Glomerular visceral epithelial cell (primary cell): ENCODE measurements at regions not wholly inside any gene's neighbourhood (a gene's known extent, or its start where the extent isn't known, plus 50 kb on each side); places are given as distances from the start of the nearest gene placed in this dataset.

Experiments used
- DNase-seq: peaks from one replicate; pipeline ENCODE4 v3.0.0-alpha.2; 2016; ENCODE audit errors: extremely low spot score

- DNase-seq, result no peak
Measured at GRCh38 chr3:9301091-9301490, 51.6 kb upstream of the SRGAP3 start.

DNA sequence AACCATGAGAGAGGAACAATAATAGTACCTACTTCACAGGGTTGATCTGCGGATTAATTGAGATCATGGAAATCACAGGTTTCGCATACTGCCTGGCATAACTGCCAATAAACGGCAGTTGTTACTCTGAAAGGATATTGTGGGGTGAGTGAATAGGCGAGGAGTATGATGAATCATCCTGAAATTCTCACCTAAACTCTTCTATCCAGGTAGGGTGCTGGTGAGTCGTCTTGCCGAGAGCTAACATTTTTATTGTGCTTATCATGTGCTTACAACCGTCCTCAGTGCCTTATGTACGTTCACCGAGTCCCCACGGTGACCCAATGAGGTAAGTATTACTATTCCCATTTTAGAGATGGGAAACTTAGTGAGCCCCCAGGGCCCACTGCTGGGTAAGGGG is 52.4 kb upstream of the SRGAP3 start:
- DNase-seq, result no peak

DNA sequence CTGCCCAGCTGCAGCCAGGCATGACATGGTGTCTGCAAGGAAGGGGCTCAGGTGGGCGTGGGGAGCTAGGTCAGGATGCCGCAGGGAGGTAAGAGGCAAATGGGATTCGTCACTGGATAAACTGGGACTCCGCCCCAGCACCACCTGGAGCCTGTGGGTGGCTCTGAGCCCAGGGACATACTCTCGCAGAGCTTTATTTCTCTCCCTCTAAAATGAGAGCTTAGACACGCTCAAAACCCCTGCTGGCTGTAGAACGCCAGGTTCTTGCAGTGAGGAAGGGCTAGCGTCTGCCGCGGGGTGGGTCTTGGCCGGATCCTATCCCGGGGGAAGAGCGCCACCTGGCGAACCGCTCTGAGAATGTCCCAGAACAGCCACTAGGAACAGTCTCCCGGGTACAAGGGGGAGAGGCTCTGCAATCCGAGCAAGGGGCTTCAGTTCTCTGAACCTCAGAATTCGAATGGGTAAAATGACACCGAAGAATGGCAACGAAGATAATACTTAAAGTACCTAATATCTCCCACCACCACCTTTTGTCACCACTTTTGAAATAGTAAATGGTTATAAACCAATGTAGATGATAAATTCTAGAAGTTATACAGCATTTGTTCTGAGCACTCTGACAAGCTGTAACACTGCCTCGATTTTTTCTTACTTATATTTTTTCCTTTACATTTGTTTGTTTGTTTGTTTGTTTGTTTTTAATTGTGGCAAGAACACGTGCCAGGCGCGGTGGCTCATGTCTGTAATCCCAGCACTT is 53.2 kb upstream of the SRGAP3 start:
- DNase-seq, result peak; percentile 78

DNA sequence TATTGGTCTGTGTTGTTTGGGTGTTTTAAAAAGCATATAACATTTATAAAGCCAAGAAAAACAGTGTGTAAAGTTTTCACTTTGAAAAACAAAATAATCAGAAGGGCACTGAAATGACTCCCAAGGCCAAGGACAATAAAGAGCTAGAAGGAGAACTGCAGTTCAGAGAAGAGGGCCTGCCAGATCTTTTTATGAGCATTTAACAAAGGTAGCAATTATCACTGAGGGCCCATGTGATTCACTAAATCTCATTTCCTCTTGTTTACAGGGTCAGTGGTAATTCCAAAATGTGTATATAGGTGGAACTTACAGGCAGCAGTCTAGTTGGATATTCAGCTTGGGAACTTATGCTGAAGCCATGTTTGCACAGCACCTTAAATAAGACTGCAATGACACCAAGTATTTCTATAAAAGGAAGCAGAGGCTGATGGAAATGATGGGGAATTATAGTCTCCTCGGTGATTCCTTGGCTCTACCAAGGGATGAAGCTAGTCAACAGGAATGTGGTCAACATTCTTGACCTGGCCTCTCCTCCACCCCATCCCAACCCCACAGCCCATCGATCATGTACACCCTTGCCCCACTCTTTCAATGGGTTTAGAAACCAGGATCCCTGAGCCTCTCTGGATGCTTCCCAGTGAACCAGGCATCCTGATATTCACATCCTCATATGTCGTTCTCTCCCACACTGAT is 54.4 kb upstream of the THUMPD3 start:
- no peak for DNase-seq

- no peak for DNase-seq
Measured at GRCh38 chr3:9310043-9310442, 52.8 kb upstream of the THUMPD3 start.

DNA sequence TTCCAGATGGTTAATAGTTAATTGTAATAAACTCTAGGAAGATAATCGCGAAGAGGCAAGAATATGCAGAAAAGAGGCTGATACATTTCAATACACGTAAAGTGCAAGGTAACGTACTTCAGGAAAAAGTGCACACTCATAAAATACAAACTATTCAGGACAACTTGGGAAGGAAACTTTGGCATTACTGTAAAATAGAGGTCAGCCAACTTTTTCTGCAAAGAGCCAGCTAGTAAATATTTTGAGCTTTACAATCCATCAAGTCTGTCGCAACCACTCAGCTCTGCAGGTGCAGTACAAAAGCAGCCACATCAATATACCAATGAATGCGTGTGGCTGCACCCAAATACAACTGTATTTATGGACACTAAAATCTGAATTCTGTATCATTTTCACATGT is 51.6 kb upstream of the THUMPD3 start:
- DNase-seq, result no peak
